Large intestine (tissue), 3 donors: ENCODE measurements at regions not wholly inside any gene's neighbourhood (a gene's known extent, or its start where the extent isn't known, plus 50 kb on each side); places are given as distances from the start of the nearest gene placed in this dataset.
"Not testable (repeated sequence)": the region's sequence is repeated elsewhere in the genome, so short reads cannot be mapped to it uniquely, and the experiment has no call there.

Source experiments
- DNase-seq, 2 donors: peaks; one replicate each; pipeline versions ENCODE4 v3.0.0 to v3.0.0-alpha.2; 2013
- H3K27ac ChIP-seq: one replicate; pipeline ENCODE4 v1.5.1; 2013; ENCODE audit warnings: low read length
- H3K27me3 ChIP-seq: 2 replicates; pipeline ENCODE4 v1.6.1; 2013; ENCODE audit warnings: low read length; ENCODE audit not compliant: control insufficient read depth, insufficient read depth
- H3K36me3 ChIP-seq: 2 replicates; pipeline ENCODE4 v1.6.1; 2013; ENCODE audit warnings: low read length; ENCODE audit not compliant: control insufficient read depth, insufficient read depth
- H3K4me1 ChIP-seq: one replicate; pipeline ENCODE4 v1.6.1; 2013; ENCODE audit warnings: low read length; ENCODE audit not compliant: control insufficient read depth, insufficient read depth
- H3K4me3 ChIP-seq: one replicate; pipeline ENCODE4 v1.5.1; 2013; ENCODE audit warnings: low read length
- H3K9me3 ChIP-seq: one replicate; pipeline ENCODE4 v1.6.1; 2013; ENCODE audit warnings: mild to moderate bottlenecking, low read depth, low read length, moderate library complexity; ENCODE audit not compliant: control insufficient read depth
- WGBS: methylation state at CpG from one replicate; pipeline ENCODE4 v1.1.5; 2013; ENCODE audit warnings: low lambda C conversion rate; ENCODE audit not compliant: insufficient coverage; 5-methylcytosine and 5-hydroxymethylcytosine counted together

DNA sequence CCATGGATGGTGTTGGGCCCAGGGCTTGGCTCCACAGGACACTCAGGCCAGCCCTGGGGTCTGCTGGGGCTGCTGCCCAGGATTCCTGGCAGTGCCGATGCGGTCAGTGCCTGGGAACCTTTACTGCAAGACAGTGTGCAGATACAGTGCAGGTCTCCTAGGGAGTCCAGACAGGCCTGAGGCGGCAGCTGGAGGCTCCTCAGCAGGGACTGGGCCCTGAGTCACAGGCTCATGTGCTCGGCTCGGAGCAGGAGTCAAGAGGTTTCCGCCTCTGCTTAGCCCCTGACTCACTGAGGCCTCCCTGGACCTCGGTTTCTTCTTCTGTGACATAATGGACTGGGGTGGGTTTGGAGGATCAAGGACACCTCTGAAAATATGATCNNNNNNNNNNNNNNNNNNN lies 3941.6 kb upstream of the TPTE start:
- H3K36me3 ChIP-seq, H3K27ac ChIP-seq, DNase-seq, H3K27me3 ChIP-seq, H3K4me1 ChIP-seq, H3K9me3 ChIP-seq, H3K4me3 ChIP-seq: not testable (repeated sequence)
- WGBS: no CpG with 5 or more reads among the region's 7 CpGs
